ENCODE measurements at regions not wholly inside any gene's neighbourhood (a gene's known extent, or its start where the extent isn't known, plus 50 kb on each side); places are given as distances from the start of the nearest gene placed in this dataset.

DNA sequence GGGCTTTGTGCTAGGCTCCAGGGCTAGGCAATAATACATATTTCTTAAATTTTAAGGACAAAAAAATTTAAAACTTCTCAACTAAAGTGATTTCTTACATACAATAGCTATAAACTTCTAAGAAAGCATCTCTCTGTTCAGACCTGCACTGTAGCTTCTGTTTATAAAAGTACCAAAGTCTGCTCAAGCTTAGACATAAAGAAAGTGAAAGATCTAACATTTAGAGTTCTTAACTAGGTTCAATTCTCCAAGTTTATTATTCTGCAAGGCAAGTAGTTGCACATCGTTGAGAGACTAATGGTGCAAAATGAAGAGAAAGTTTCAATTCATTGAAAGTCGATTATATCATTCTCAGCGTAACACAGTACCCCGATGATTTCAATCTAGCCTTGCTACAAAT is 857.4 kb upstream of the HTR2C start (continued):
- TF ChIP-seq, protein P1, sequence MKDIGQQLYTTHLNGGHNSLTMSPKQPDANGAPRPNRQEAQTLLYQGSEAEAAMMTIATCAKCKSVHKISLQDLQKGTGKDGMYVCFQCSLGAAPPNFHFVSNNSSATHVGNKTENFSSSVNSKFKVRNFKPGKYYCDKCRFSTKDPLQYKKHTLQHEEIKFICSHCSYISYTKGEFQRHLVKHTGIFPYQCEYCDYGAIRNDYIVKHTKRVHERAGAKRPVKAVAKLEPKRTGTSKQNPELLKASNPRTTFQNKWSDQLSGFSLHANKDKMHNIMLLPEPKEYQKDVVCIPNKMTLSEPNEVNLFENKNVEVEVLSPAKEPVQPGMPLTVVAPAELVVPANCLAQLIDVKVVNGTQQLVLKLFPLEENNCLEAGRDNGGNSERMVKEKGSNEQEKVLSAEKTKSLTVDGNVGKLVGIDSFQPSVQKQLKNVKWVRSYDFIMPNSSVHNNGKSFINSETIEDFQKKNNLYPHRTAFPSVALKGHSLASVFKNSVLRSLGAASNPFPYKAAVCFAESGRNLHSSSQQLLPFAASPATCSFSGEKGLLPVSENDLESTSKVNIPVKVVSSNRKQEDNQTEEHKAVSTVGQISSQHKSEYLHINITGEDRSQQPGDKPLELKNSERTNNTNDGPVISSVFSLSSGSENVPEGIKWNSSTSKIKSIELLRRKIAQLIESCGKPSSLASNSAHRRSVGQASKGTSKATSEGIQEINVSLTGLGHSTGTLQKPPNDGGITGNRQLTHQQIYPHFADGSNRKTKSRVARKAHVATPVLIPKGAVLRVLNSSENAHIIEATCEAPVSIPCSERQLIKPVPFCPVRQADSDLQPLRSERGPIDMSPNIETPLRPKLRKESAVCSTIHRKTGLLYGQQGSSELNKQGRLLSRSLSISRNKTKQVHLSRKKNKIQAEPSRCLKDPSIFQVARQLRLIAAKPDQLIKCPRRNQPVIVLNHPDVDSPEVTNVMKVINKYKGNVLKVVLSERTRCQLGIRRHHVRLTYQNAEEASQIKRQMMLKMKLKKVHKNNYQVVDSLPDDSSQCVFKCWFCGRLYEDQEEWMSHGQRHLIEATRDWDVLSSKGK (CRISPR knock-in tag; IDR thresholded peaks at IDR 0.05): no peak
- TF ChIP-seq RBM34 (IDR thresholded peaks at IDR 0.05; ENCODE audit: borderline replicate concordance, insufficient read depth, low read length): no peak

DNA sequence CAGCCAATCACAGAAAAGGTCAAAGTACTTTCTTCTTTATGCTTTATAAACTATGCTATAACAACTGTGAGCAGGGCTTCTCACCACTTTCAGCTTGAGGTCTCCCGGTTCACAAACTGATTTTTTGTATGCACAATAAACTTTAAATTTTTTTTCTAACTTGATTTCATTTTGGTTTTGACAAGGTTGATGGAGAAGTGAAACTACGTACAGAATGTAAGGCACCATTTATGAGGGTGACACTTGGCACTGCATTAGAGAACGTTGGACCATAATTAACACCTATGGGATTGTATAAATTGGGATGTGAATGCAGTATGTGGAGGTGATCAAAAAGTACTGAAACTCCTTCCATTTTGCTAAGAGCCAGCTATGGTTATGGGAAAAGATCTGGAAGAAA is 857.9 kb upstream of the HTR2C start:
- POLR2A ChIA-PET: no interaction called here
- Histone ChIP-seq H4K20me1 (replicated peaks; ENCODE audit: control insufficient read depth, insufficient read depth, low read length) (no peaks in the 10 kb centered on the region), H2AFZ (ENCODE audit: low read depth, low read length) (no peak overlapping the region), H3K79me2 (ENCODE audit: control insufficient read depth, insufficient read depth, low read length) (no peaks in the 10 kb centered on the region), H3K9me3 (replicated peaks; ENCODE audit: control insufficient read depth, insufficient read depth, low read depth, low read length) (no peaks in the 10 kb centered on the region), H3K4me1 (replicated peaks in 1 of 2; ENCODE audit: control insufficient read depth in 2 of 2, insufficient read depth in 2 of 2, low read length in 2 of 2) (no peaks in the 10 kb centered on the region), H3K4me3 (no peak overlapping the region), H3K4me2 (ENCODE audit: insufficient read depth, low read length) (no peak overlapping the region), H3K27ac (ENCODE audit: extremely low read depth, low read depth, low read length) (no peak overlapping the region), H3K9me1 (ENCODE audit: control insufficient read depth, insufficient read depth, low read length) (no peaks in the 10 kb centered on the region), H3K27me3 (ENCODE audit: control insufficient read depth in 2 of 2, insufficient read depth in 2 of 2, low read length in 2 of 2) (no peaks in the 10 kb centered on the region), H3K36me3 (ENCODE audit: control insufficient read depth, insufficient read depth, low read length) (no peaks in the 10 kb centered on the region), H3K9ac (ENCODE audit: insufficient read depth in 1 of 2, low read depth in 2 of 2, low read length in 2 of 2) (no peak overlapping the region)
- in situ Hi-C loops (cut with MboI) (no loop called here), intact Hi-C loops (cut with micrococcal nuclease) (no loop called here)
- FAIRE-seq (no peak), ATAC-seq (no peak), DNase-seq (ENCODE audit: extremely low read depth in 1 of 4, low spot score in 3 of 4) (no peak)
- CTCF ChIA-PET (ENCODE audit: low intra/inter-chr PET ratio): no interaction called here
- no TSS peak for BruUV-seq (replicated peaks)
- 0% methylated on average over 3 of the region's 3 CpGs for WGBS (ENCODE audit: insufficient coverage, low coverage, missing lambda C conversion rate)
- TF ChIP-seq, protein P2, sequence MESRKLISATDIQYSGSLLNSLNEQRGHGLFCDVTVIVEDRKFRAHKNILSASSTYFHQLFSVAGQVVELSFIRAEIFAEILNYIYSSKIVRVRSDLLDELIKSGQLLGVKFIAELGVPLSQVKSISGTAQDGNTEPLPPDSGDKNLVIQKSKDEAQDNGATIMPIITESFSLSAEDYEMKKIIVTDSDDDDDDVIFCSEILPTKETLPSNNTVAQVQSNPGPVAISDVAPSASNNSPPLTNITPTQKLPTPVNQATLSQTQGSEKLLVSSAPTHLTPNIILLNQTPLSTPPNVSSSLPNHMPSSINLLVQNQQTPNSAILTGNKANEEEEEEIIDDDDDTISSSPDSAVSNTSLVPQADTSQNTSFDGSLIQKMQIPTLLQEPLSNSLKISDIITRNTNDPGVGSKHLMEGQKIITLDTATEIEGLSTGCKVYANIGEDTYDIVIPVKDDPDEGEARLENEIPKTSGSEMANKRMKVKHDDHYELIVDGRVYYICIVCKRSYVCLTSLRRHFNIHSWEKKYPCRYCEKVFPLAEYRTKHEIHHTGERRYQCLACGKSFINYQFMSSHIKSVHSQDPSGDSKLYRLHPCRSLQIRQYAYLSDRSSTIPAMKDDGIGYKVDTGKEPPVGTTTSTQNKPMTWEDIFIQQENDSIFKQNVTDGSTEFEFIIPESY (CRISPR knock-in tag; IDR thresholded peaks at IDR 0.05): no peak
- TF ChIP-seq KLF10 (CRISPR knock-in tag; IDR thresholded peaks at IDR 0.05) (no peak), KDM1A (IDR thresholded peaks at IDR 0.05) (no peak), ATF2 (CRISPR knock-in tag; IDR thresholded peaks at IDR 0.05) (no peak), JUNB (CRISPR knock-in tag; conservative IDR thresholded peaks at IDR 0.05) (no peak)
- TF ChIP-seq, protein P3, sequence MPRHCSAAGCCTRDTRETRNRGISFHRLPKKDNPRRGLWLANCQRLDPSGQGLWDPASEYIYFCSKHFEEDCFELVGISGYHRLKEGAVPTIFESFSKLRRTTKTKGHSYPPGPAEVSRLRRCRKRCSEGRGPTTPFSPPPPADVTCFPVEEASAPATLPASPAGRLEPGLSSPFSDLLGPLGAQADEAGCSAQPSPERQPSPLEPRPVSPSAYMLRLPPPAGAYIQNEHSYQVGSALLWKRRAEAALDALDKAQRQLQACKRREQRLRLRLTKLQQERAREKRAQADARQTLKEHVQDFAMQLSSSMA (CRISPR knock-in tag; IDR thresholded peaks at IDR 0.05): no peak
- TF ChIP-seq, protein P4, sequence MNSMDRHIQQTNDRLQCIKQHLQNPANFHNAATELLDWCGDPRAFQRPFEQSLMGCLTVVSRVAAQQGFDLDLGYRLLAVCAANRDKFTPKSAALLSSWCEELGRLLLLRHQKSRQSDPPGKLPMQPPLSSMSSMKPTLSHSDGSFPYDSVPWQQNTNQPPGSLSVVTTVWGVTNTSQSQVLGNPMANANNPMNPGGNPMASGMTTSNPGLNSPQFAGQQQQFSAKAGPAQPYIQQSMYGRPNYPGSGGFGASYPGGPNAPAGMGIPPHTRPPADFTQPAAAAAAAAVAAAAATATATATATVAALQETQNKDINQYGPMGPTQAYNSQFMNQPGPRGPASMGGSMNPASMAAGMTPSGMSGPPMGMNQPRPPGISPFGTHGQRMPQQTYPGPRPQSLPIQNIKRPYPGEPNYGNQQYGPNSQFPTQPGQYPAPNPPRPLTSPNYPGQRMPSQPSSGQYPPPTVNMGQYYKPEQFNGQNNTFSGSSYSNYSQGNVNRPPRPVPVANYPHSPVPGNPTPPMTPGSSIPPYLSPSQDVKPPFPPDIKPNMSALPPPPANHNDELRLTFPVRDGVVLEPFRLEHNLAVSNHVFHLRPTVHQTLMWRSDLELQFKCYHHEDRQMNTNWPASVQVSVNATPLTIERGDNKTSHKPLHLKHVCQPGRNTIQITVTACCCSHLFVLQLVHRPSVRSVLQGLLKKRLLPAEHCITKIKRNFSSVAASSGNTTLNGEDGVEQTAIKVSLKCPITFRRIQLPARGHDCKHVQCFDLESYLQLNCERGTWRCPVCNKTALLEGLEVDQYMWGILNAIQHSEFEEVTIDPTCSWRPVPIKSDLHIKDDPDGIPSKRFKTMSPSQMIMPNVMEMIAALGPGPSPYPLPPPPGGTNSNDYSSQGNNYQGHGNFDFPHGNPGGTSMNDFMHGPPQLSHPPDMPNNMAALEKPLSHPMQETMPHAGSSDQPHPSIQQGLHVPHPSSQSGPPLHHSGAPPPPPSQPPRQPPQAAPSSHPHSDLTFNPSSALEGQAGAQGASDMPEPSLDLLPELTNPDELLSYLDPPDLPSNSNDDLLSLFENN (IDR thresholded peaks at IDR 0.05; ENCODE audit: low read depth in 2 of 2, low read length in 2 of 2): no peak

Data from K562 (cell line).